ENCODE measurements at regions not wholly inside any gene's neighbourhood (a gene's known extent, or its start where the extent isn't known, plus 50 kb on each side); places are given as distances from the start of the nearest gene placed in this dataset.

- Histone ChIP-seq H3K9me1 (ENCODE audit: control insufficient read depth, insufficient read depth, low read length) (no peaks in the 10 kb centered on the region), H3K4me3 (no peak overlapping the region), H4K20me1 (replicated peaks; ENCODE audit: control insufficient read depth, insufficient read depth, low read length) (no peaks in the 10 kb centered on the region), H3K4me2 (ENCODE audit: insufficient read depth, low read length) (no peak overlapping the region), H3K27ac (ENCODE audit: extremely low read depth, low read depth, low read length) (no peak overlapping the region), H3K27me3 (ENCODE audit: control insufficient read depth in 2 of 2, insufficient read depth in 2 of 2, low read length in 2 of 2) (no peaks in the 10 kb centered on the region), H3K9ac (ENCODE audit: insufficient read depth in 1 of 2, low read depth in 2 of 2, low read length in 2 of 2) (no peak overlapping the region), H2AFZ (ENCODE audit: low read depth, low read length) (no peak overlapping the region), H3K4me1 (replicated peaks in 1 of 2; ENCODE audit: control insufficient read depth in 2 of 2, insufficient read depth in 2 of 2, low read length in 2 of 2) (no peaks in the 10 kb centered on the region), H3K79me2 (ENCODE audit: control insufficient read depth, insufficient read depth, low read length) (no peaks in the 10 kb centered on the region), H3K36me3 (ENCODE audit: control insufficient read depth, insufficient read depth, low read length) (no peaks in the 10 kb centered on the region), H3K9me3 (replicated peaks; ENCODE audit: control insufficient read depth, insufficient read depth, low read depth, low read length) (no peaks in the 10 kb centered on the region)
- in situ Hi-C loops (cut with MboI): no loop called here
- DNase-seq (ENCODE audit: extremely low read depth in 1 of 4, low spot score in 3 of 4) (no peak), FAIRE-seq (no peak), ATAC-seq (no peak)
- intact Hi-C loops (cut with micrococcal nuclease): no loop called here
- WGBS (ENCODE audit: insufficient coverage, low coverage, missing lambda C conversion rate): 0% methylated on average over 3 of the region's 3 CpGs
- CTCF ChIA-PET (ENCODE audit: low intra/inter-chr PET ratio): no interaction called here
- no TSS peak for BruUV-seq (replicated peaks)
- POLR2A ChIA-PET: no interaction called here
- TF ChIP-seq RBM39 (optimal IDR thresholded peaks at IDR 0.05; ENCODE audit: low read depth, low read length) (no peak), POLR2AphosphoS2 (IDR thresholded peaks at IDR 0.05; ENCODE audit: low read length) (no peak), SOX6 (IDR thresholded peaks at IDR 0.05) (no peak), ZBTB49 (CRISPR knock-in tag; IDR thresholded peaks at IDR 0.05; ENCODE audit: borderline replicate concordance) (no peak), ZNF766 (CRISPR knock-in tag; conservative IDR thresholded peaks at IDR 0.05) (no peak), RFX7 (CRISPR knock-in tag; IDR thresholded peaks at IDR 0.05) (no peak), RBM15 (IDR thresholded peaks at IDR 0.05; ENCODE audit: insufficient read depth, low read length) (no peak), FOSL1 (tag; conservative IDR thresholded peaks at IDR 0.05) (no peak), ZHX1 (conservative IDR thresholded peaks at IDR 0.05; ENCODE audit: low read length) (no peak), HDGF (IDR thresholded peaks at IDR 0.05) (no peak), REST (IDR thresholded peaks at IDR 0.05; ENCODE audit: borderline replicate concordance) (no peak), REST (CRISPR knock-in tag; IDR thresholded peaks at IDR 0.05; ENCODE audit: low read depth) (no peak)
These were observed 280.3 kb downstream of the OMA1 start for GRCh38 chr1:58266242-58266641.

Data from K562 (cell line).